ENCODE measurements at regions not wholly inside any gene's neighbourhood (a gene's known extent, or its start where the extent isn't known, plus 50 kb on each side); places are given as distances from the start of the nearest gene placed in this dataset.

- Mint-ChIP-seq H3K36me3 (ENCODE audit: low read depth) (peaks cover 3% of the 10 kb centered on the region), H3K4me3 (no peak overlapping the region), H3K4me1 (peaks cover 4% of the 10 kb centered on the region), H3K27ac (ENCODE audit: unreplicated experiment) (no peak overlapping the region), H3K9me3 (peaks cover 9% of the 10 kb centered on the region), H3K27me3 (ENCODE audit: low read depth) (no peaks in the 10 kb centered on the region)
- DNase-seq (ENCODE audit: low read depth, low spot score), result no peak
- TF ChIP-seq CTCF (conservative IDR thresholded peaks at IDR 0.05), result no peak
Measured at GRCh38 chr13:47853236-47853635, 147.8 kb downstream of the SUCLA2 start.

GRCh38 chr13:47846886-47847285 lies 154.2 kb downstream of the SUCLA2 start:
- no peak overlapping the region for H3K27ac Mint-ChIP-seq (ENCODE audit: unreplicated experiment)
- H3K4me1 Mint-ChIP-seq, result no peaks in the 10 kb centered on the region

DNA sequence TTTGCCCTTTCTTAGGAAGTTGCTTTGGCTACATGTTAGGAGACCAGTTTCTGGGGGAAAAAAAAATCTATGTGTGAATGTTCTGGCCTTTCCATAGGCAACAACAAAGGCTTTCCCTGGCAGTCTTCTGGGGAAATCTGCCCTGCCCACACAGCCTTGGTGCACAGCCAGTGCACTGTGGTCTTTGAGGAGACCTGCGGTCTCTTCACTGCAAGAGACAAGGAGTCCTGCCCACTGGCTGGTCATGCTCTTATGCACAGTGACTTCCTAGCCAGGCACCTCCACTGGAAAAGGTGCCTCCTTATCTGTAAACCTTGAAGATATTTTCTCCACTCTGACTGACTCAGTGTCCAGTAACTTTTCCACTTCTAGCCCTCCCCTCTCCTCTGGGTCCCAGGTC lies 155.1 kb downstream of the SUCLA2 start:
- H3K4me1 Mint-ChIP-seq, result no peaks in the 10 kb centered on the region
- no peaks in the 10 kb centered on the region for H3K27me3 Mint-ChIP-seq (ENCODE audit: low read depth)
- peaks cover 3% of the 10 kb centered on the region for H3K36me3 Mint-ChIP-seq (ENCODE audit: low read depth)
- H3K27ac Mint-ChIP-seq (ENCODE audit: unreplicated experiment), result no peak overlapping the region
- no peak overlapping the region for H3K4me3 Mint-ChIP-seq
- DNase-seq (ENCODE audit: low read depth, low spot score), result no peak
- no peak for TF ChIP-seq CTCF (conservative IDR thresholded peaks at IDR 0.05)
- H3K9me3 Mint-ChIP-seq, result peaks cover 9% of the 10 kb centered on the region

More at GRCh38 chr13:47846886-47847285, 154.2 kb downstream of the SUCLA2 start:
- no peak for DNase-seq (ENCODE audit: low read depth, low spot score)
- no peak overlapping the region for H3K4me3 Mint-ChIP-seq
- no peak for TF ChIP-seq CTCF (conservative IDR thresholded peaks at IDR 0.05)
- H3K27me3 Mint-ChIP-seq (ENCODE audit: low read depth), result no peaks in the 10 kb centered on the region
- H3K9me3 Mint-ChIP-seq, result peaks cover 9% of the 10 kb centered on the region
- H3K36me3 Mint-ChIP-seq (ENCODE audit: low read depth), result peaks cover 3% of the 10 kb centered on the region

GRCh38 chr13:47843005-47843404 lies 158.1 kb downstream of the SUCLA2 start:
- TF ChIP-seq CTCF (conservative IDR thresholded peaks at IDR 0.05), result no peak
- H3K36me3 Mint-ChIP-seq (ENCODE audit: low read depth), result no peaks in the 10 kb centered on the region
- no peak overlapping the region for H3K4me3 Mint-ChIP-seq
- H3K4me1 Mint-ChIP-seq, result peaks cover 2% of the 10 kb centered on the region
- H3K9me3 Mint-ChIP-seq, result no peaks in the 10 kb centered on the region
- H3K27me3 Mint-ChIP-seq (ENCODE audit: low read depth), result no peaks in the 10 kb centered on the region
- H3K27ac Mint-ChIP-seq (ENCODE audit: unreplicated experiment), result no peak overlapping the region
- DNase-seq (ENCODE audit: low read depth, low spot score), result no peak

DNA sequence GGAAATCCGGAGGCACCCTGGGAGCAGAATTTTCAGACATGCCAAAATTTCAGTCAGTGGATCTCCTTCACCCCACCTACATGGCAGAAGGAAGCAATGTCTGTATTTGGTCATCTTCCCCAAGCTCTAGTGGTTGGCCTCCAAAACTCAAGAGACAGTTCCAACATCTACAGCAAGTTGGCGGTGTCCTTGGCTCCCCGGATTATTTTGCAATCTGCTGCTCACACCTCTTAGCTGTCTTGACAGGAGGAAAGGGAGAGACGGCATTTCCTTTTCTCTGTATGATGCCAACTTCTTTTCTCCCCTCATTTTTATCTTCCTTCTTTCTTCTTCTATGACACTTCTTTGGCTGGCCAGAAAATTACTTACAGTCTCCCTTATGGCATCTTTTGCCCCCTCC lies 159.9 kb downstream of the SUCLA2 start:
- no peak for TF ChIP-seq CTCF (conservative IDR thresholded peaks at IDR 0.05)

DNA sequence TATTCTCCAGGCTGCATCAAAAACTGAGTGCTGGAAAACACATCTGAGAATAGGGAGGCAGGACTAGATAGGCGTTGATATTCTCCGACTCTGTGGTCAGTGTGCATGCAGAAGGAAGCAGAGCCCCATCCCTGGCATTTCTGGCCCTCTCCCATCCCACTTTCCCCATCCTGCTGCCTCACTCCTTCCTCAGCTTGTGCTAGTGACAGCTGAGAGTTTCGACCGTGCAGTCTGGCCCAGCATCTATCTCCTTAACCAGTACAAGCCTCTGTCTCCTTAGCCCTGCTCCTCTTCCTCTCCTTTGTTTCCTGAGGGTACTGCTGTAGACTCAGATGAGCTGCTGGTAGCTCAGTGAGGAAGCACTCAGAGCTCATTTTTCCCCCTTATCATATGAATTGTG lies 163.2 kb downstream of the SUCLA2 start:
- no peaks in the 10 kb centered on the region for H3K27me3 Mint-ChIP-seq (ENCODE audit: low read depth)
- no peaks in the 10 kb centered on the region for H3K36me3 Mint-ChIP-seq (ENCODE audit: low read depth)
- no peaks in the 10 kb centered on the region for H3K9me3 Mint-ChIP-seq
- no peak for TF ChIP-seq CTCF (conservative IDR thresholded peaks at IDR 0.05)
- H3K4me3 Mint-ChIP-seq, result no peak overlapping the region
- peak overlapping the region; percentile 8 for H3K27ac Mint-ChIP-seq (ENCODE audit: unreplicated experiment)
- DNase-seq (ENCODE audit: low read depth, low spot score), result no peak
- peaks cover 9% of the 10 kb centered on the region for H3K4me1 Mint-ChIP-seq

More for the DNA sequence above, 159.9 kb downstream of the SUCLA2 start:
- H3K4me1 Mint-ChIP-seq, result peaks cover 9% of the 10 kb centered on the region
- no peaks in the 10 kb centered on the region for H3K27me3 Mint-ChIP-seq (ENCODE audit: low read depth)
- H3K9me3 Mint-ChIP-seq, result no peaks in the 10 kb centered on the region
- no peak for DNase-seq (ENCODE audit: low read depth, low spot score)
- H3K27ac Mint-ChIP-seq (ENCODE audit: unreplicated experiment), result no peak overlapping the region
- no peaks in the 10 kb centered on the region for H3K36me3 Mint-ChIP-seq (ENCODE audit: low read depth)
- no peak overlapping the region for H3K4me3 Mint-ChIP-seq

Measured in neural crest cell (in vitro differentiated cells).